DND-41 (cell line): ENCODE measurements at regions not wholly inside any gene's neighbourhood (a gene's known extent, or its start where the extent isn't known, plus 50 kb on each side); places are given as distances from the start of the nearest gene placed in this dataset.

Experiments
- ATAC-seq: fragments of 200-7000 bp; cut with Tn5 transposase; 3 replicates; pipeline ENCODE4 v1.9.1; 2021; ENCODE audit warnings: low read depth; ENCODE audit not compliant: insufficient read depth
- DNase-seq: peaks from one replicate; pipeline ENCODE4 v3.0.0-alpha.2; 2020
- H2AFZ ChIP-seq: 2 replicates; pipeline ENCODE4 v1.6.0; 2012; ENCODE audit warnings: low read depth, low read length
- H3K27ac ChIP-seq: 2 replicates; pipeline ENCODE4 v1.5.1; 2012; ENCODE audit warnings: low read length, inconsistent platforms
- H3K27me3 ChIP-seq: fragments of 200-600 bp; sonication (generic); 2 replicates; pipeline ENCODE4 v1.6.0; 2012; ENCODE audit warnings: low read length, mild to moderate bottlenecking, inconsistent platforms; ENCODE audit not compliant: insufficient read depth, poor library complexity
- H3K36me3 ChIP-seq: 2 replicates; pipeline ENCODE4 v1.5.1; 2012; ENCODE audit warnings: low read length, inconsistent platforms; ENCODE audit not compliant: insufficient read depth
- H3K4me1 ChIP-seq: 2 replicates; pipeline ENCODE4 v1.5.1; 2012; ENCODE audit warnings: mild to moderate bottlenecking, low read length; ENCODE audit not compliant: insufficient read depth
- H3K4me2 ChIP-seq: 2 replicates; pipeline ENCODE4 v1.6.0; 2012; ENCODE audit warnings: mild to moderate bottlenecking, moderate library complexity, low read length, inconsistent platforms; ENCODE audit not compliant: insufficient read depth
- H3K4me3 ChIP-seq, 2 experiments: fragments of 200-600 bp in 1 of 2; shearing (Covaris generic) in 1 of 2; 2 replicates each; pipeline ENCODE4 v1.5.1; 2012 to 2016; ENCODE audit warnings: inconsistent platforms in 2 of 2, low read length in 2 of 2, mild to moderate bottlenecking in 2 of 2, low read depth in 1 of 2, moderate library complexity in 1 of 2
- H3K79me2 ChIP-seq: 2 replicates; pipeline ENCODE4 v1.6.0; 2012; ENCODE audit warnings: low read length, inconsistent platforms; ENCODE audit not compliant: insufficient read depth
- H3K9ac ChIP-seq: 2 replicates; pipeline ENCODE4 v1.6.0; 2012; ENCODE audit warnings: low read depth, mild to moderate bottlenecking, inconsistent platforms, low read length, moderate library complexity
- H3K9me3 ChIP-seq: 2 replicates; pipeline ENCODE4 v1.5.1; 2012; ENCODE audit warnings: low read length, moderate library complexity, mild to moderate bottlenecking, inconsistent platforms; ENCODE audit not compliant: insufficient read depth, severe bottlenecking
- H4K20me1 ChIP-seq: 2 replicates; pipeline ENCODE4 v1.6.0; 2012; ENCODE audit warnings: low read length; ENCODE audit not compliant: insufficient read depth
- EZH2 ChIP-seq: IDR thresholded peaks from 3 replicates; pipeline ENCODE4 v1.6.1; 2012; ENCODE audit warnings: borderline replicate concordance, low read depth, mild to moderate bottlenecking, moderate library complexity, low read length, inconsistent platforms; ENCODE audit not compliant: severe bottlenecking
- TF ChIP-seq, protein P1 (sequence below): IDR thresholded peaks from 2 replicates; pipeline ENCODE4 v1.5.1; 2012; ENCODE audit warnings: borderline replicate concordance, low read length, moderate library complexity, mild to moderate bottlenecking; ENCODE audit not compliant: poor library complexity, severe bottlenecking; ENCODE audit errors: extremely low read depth

DNA sequence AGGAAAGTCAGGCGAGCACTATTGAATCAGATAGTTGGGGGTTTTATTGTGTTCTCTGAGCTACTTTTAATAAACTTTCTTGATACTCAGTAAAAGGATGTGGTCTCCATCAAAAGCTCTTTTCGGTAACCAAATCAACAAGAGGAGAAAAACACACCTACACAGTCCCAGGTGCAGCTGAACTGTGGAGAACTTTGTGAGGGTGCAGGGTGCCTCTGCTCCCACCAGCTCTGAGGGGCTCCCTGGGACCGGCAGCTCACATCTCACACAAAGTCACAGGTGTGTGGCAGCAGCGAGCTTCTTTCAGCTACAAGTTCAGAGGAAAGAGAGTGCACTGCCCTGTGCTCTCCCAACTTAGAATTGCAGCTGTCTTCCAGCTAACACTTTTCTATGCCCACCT, 650.4 kb downstream of the RNF144A start:
- Histone ChIP-seq H3K9me3 (no peaks in the 10 kb centered on the region), H3K4me1 (peaks cover 13% of the 10 kb centered on the region), H2AFZ (peak overlapping the region; percentile 36; the same call in 1 of the 2 replicates), H4K20me1 (no peaks in the 10 kb centered on the region), H3K4me2 (peak overlapping the region; percentile 37), H3K36me3 (no peaks in the 10 kb centered on the region), H3K4me3 (no peak overlapping the region), H3K27ac (no peak overlapping the region; the same call in 1 of the 2 replicates), H3K9ac (no peak overlapping the region), H3K79me2 (no peaks in the 10 kb centered on the region), H3K27me3 (no peaks in the 10 kb centered on the region)
- TF ChIP-seq, protein P1, sequence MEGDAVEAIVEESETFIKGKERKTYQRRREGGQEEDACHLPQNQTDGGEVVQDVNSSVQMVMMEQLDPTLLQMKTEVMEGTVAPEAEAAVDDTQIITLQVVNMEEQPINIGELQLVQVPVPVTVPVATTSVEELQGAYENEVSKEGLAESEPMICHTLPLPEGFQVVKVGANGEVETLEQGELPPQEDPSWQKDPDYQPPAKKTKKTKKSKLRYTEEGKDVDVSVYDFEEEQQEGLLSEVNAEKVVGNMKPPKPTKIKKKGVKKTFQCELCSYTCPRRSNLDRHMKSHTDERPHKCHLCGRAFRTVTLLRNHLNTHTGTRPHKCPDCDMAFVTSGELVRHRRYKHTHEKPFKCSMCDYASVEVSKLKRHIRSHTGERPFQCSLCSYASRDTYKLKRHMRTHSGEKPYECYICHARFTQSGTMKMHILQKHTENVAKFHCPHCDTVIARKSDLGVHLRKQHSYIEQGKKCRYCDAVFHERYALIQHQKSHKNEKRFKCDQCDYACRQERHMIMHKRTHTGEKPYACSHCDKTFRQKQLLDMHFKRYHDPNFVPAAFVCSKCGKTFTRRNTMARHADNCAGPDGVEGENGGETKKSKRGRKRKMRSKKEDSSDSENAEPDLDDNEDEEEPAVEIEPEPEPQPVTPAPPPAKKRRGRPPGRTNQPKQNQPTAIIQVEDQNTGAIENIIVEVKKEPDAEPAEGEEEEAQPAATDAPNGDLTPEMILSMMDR = peak; percentile 60
- TF ChIP-seq EZH2 = no peak
- ATAC-seq (peak; percentile 96), DNase-seq (peak; percentile 69)

DNA sequence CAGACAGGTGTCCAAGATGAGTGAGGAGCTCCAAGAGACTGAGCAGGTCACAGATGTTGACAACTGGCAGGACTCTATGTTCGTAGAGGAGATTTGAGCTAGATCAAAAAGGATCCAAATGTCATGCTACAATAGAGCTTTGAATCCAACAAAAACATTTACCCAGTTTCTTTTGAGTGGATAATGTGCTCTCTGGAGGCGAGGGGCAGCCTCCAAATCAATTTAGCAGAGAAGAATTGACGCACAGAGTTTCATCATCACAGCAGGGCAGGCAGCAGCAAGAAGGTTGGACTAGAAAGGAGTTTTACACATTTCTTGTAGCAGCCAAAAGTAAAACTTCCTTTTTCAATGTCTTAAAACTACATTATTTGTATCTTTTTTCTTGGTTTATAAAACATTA, 653.0 kb downstream of the RNF144A start:
- H3K27ac ChIP-seq = no peak overlapping the region
- peaks cover 13% of the 10 kb centered on the region for H3K4me1 ChIP-seq
- TF ChIP-seq, protein P1 = no peak
- no peak for TF ChIP-seq EZH2
- H3K79me2 ChIP-seq = no peaks in the 10 kb centered on the region
- no peaks in the 10 kb centered on the region for H3K9me3 ChIP-seq
- ATAC-seq = no peak
- H3K9ac ChIP-seq = no peak overlapping the region
- H3K4me2 ChIP-seq = no peak overlapping the region
- no peaks in the 10 kb centered on the region for H3K36me3 ChIP-seq
- H3K4me3 ChIP-seq = no peak overlapping the region
- no peaks in the 10 kb centered on the region for H4K20me1 ChIP-seq
- no peaks in the 10 kb centered on the region for H3K27me3 ChIP-seq
- no peak overlapping the region for H2AFZ ChIP-seq
- DNase-seq = no peak

DNA sequence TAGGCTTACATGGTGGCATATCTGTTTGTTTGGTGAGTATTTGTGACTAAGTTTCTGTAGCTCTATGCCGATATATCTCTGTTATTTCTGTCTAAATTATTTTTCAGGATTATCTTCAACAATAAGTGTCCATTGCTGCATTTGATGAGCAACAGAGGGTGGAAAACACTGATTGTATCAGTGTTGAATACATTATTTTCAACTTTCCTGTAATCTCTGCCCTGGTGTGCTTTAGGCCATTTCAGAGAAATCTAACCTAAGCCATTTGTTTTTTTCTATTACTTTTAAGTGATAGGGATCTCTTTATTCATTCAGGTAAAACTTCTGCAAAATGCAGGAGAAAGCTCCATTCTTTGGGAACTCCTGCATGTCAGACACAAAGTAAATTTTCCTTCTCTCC, 654.5 kb downstream of the RNF144A start:
- no peaks in the 10 kb centered on the region for H3K27me3 ChIP-seq
- ATAC-seq = no peak
- H3K79me2 ChIP-seq = no peaks in the 10 kb centered on the region
- no peak for DNase-seq
- H3K27ac ChIP-seq = no peak overlapping the region
- H3K4me1 ChIP-seq = peaks cover 13% of the 10 kb centered on the region
- no peaks in the 10 kb centered on the region for H4K20me1 ChIP-seq
- H3K9ac ChIP-seq = no peak overlapping the region
- no peak overlapping the region for H3K4me2 ChIP-seq
- no peaks in the 10 kb centered on the region for H3K9me3 ChIP-seq
- no peaks in the 10 kb centered on the region for H3K36me3 ChIP-seq
- TF ChIP-seq, protein P1 = no peak
- no peak for TF ChIP-seq EZH2
- H2AFZ ChIP-seq = no peak overlapping the region
- no peak overlapping the region for H3K4me3 ChIP-seq

DNA sequence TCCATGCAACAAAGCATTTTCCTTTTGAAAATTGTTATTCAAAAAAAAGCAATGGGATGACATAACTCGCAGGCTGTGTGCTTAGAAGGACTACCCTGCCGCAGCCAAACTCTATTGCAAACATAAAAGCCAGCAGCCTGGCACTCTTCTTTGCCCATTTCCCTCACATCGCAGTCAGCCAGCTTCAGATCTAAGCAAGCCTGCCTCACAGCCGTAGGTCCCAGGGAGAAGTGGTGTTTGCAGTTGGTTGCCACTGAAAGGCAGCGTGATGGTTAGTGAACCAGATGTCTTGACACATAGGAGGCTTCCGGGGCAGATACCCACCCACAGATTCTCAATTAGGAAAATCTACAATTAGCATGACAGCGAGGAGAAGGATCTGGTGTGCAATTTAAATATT, 655.2 kb downstream of the RNF144A start:
- Histone ChIP-seq H3K9ac (no peak overlapping the region), H4K20me1 (no peaks in the 10 kb centered on the region), H3K27me3 (no peaks in the 10 kb centered on the region), H3K27ac (no peak overlapping the region), H2AFZ (no peak overlapping the region), H3K36me3 (no peaks in the 10 kb centered on the region), H3K4me2 (no peak overlapping the region), H3K4me1 (peaks cover 9% of the 10 kb centered on the region), H3K4me3 (no peak overlapping the region), H3K9me3 (peaks cover 2% of the 10 kb centered on the region), H3K79me2 (no peaks in the 10 kb centered on the region)
- DNase-seq (no peak), ATAC-seq (no peak)
- TF ChIP-seq EZH2 = no peak
- TF ChIP-seq, protein P1 = no peak
